Testis (tissue), 2 donors: ENCODE measurements at regions not wholly inside any gene's neighbourhood (a gene's known extent, or its start where the extent isn't known, plus 50 kb on each side); places are given as distances from the start of the nearest gene placed in this dataset.

Experiments used
- DNase-seq: peaks from one replicate; pipeline ENCODE4 v3.0.0-alpha.2; 2019
- H3K27ac ChIP-seq, 2 donors: fragments of 200-600 bp; sonication (generic); one replicate each; pipeline ENCODE4 v1.5.1; 2019
- H3K27me3 ChIP-seq: fragments of 200-600 bp; sonication (generic); one replicate; pipeline ENCODE4 v1.5.1; 2019
- H3K36me3 ChIP-seq: fragments of 200-600 bp; sonication (generic); one replicate; pipeline ENCODE4 v1.5.1; 2017; ENCODE audit warnings: low read depth; ENCODE audit errors: missing control alignments
- H3K4me1 ChIP-seq: fragments of 200-600 bp; sonication (generic); one replicate; pipeline ENCODE4 v1.5.1; 2019
- H3K4me3 ChIP-seq, 2 donors: fragments of 200-600 bp; sonication (generic); one replicate each; pipeline ENCODE4 v1.5.1; 2017 to 2019
- H3K9me3 ChIP-seq: fragments of 200-600 bp; sonication (generic); one replicate; pipeline ENCODE4 v1.5.1; 2017
- POLR2A ChIP-seq: fragments of 450-650 bp; IDR thresholded peaks from one replicate; pipeline ENCODE4 v1.6.1; 2017; ENCODE audit warnings: antibody characterized with exemption, mild to moderate bottlenecking, moderate library complexity
- WGBS, 2 donors: methylation state at CpG; one replicate each; pipeline ENCODE4 v1.1.5; 2018; 5-methylcytosine and 5-hydroxymethylcytosine counted together
- intact Hi-C: fragments of 100-400 bp; cut with DNase I; formaldehyde crosslinking; loops from one replicate; pipeline ENCODE4 v1.15.1; 2023; ENCODE audit warnings: low total_unique reads
- TF ChIP-seq, protein P1 (sequence below), 3 experiments: fragments of 450-650 bp in 2 of 3; fragments of 200-600 bp in 1 of 3; sonication (generic) in 1 of 3; IDR thresholded peaks; one replicate each; pipeline ENCODE4 v1.5.1; 2016 to 2019; ENCODE audit warnings: antibody characterized with exemption in 3 of 3, mild to moderate bottlenecking in 2 of 3, moderate library complexity in 1 of 3

DNA sequence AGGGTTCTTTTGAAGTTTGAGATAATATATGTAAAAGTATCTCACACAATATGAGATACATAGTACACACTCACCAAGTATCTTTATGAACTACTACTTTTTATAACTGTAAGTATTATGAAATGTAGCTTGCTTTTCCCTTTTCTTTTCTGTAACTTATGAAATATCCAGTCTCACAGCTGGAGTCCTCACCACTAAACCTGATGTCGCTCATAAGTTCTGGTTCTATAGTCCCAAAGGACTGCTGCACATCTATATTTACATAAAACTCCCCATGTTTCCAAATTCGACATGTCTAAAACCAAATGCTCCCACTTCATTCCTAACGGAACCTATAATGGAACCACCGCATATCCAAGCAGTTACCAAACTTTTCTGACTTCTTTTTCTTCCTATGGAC is 186.5 kb upstream of the SLC7A11 start:
- intact Hi-C loops = no loop called here

DNA sequence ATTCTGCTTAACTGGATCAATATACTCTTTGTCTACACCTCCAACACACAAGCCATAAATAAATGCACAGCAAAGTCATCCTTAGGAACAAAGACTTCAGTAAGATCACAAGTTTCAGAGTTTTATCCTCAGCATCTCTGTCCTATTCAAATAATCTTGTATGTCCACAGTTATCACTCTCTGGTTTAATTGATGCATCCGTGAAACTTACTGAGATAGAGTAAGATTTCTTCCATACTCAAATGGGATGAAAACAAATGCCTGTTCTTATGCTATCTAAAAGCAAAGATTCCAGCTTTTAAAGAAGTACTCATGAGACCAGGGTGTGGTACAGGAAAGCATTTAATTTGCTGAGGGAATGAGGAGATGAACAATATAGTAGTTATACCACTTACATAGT is 184.6 kb upstream of the SLC7A11 start:
- H3K27ac ChIP-seq = no peak overlapping the region
- no peaks in the 10 kb centered on the region for H3K4me1 ChIP-seq
- TF ChIP-seq, protein P1, sequence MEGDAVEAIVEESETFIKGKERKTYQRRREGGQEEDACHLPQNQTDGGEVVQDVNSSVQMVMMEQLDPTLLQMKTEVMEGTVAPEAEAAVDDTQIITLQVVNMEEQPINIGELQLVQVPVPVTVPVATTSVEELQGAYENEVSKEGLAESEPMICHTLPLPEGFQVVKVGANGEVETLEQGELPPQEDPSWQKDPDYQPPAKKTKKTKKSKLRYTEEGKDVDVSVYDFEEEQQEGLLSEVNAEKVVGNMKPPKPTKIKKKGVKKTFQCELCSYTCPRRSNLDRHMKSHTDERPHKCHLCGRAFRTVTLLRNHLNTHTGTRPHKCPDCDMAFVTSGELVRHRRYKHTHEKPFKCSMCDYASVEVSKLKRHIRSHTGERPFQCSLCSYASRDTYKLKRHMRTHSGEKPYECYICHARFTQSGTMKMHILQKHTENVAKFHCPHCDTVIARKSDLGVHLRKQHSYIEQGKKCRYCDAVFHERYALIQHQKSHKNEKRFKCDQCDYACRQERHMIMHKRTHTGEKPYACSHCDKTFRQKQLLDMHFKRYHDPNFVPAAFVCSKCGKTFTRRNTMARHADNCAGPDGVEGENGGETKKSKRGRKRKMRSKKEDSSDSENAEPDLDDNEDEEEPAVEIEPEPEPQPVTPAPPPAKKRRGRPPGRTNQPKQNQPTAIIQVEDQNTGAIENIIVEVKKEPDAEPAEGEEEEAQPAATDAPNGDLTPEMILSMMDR (IDR thresholded peaks at IDR 0.05) = no peak
- no peak for TF ChIP-seq POLR2A
- no peaks in the 10 kb centered on the region for H3K27me3 ChIP-seq
- DNase-seq = no peak
- 74 to 92% methylated on average over 1 of the region's 1 CpG for WGBS, 2 donors
- no peaks in the 10 kb centered on the region for H3K9me3 ChIP-seq
- intact Hi-C loops = no loop called here
- H3K36me3 ChIP-seq = no peaks in the 10 kb centered on the region
- H3K4me3 ChIP-seq = no peak overlapping the region

More for the DNA sequence above, 186.5 kb upstream of the SLC7A11 start:
- Histone ChIP-seq H3K36me3 (no peaks in the 10 kb centered on the region), H3K9me3 (no peaks in the 10 kb centered on the region), H3K27ac (no peak overlapping the region), H3K27me3 (no peaks in the 10 kb centered on the region), H3K4me1 (no peaks in the 10 kb centered on the region), H3K4me3 (no peak overlapping the region)
- no peak for DNase-seq
- WGBS, 2 donors = 90 to 97% methylated on average over 4 of the region's 4 CpGs
- TF ChIP-seq, protein P1 (IDR thresholded peaks at IDR 0.05) = no peak
- TF ChIP-seq POLR2A = no peak

DNA sequence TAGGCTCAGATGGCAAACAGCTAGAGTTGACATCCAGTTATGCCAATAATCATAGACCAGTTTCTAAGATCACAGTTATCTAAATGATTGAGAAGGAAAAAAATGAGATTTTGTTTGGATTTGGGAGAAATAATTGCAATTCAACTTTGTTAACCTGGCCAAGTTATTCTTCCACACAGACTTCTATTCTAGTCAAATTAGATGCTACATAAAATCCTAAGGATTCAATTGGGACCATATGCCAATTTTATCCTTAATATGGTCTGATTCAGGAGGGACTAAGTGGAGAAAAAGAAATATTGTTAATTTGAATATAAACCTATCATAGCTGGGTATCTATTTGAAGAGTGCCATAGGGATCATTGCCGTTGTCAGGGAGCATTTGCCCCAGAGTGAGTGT is 178.3 kb upstream of the SLC7A11 start:
- TF ChIP-seq, protein P1 (IDR thresholded peaks at IDR 0.05) = no peak
- no peak for TF ChIP-seq POLR2A
- Histone ChIP-seq H3K9me3 (no peaks in the 10 kb centered on the region), H3K27me3 (no peaks in the 10 kb centered on the region), H3K4me1 (no peaks in the 10 kb centered on the region), H3K36me3 (no peaks in the 10 kb centered on the region), H3K27ac (no peak overlapping the region), H3K4me3 (no peak overlapping the region)
- intact Hi-C loops = no loop called here
- WGBS, 2 donors = 85 to 96% methylated on average over 1 of the region's 1 CpG
- DNase-seq = no peak

DNA sequence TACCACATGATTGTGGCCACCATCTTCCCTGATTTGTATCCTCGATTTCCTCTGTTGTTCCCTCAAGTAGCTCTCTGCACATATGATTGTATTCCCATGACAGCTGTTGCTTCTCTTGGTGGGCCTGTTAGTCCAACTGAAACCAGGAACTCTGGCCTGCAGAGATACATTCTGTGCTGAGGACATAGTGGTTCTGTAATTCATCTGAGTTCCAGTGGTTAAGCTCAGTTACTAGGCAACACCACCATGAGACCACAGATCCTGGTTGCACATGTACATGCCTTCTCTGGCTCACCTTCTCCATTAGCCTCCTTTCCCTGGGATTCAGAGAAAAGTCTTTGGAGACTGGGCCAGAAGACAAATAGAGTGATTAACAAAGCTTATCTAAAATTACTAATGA is 172.1 kb upstream of the SLC7A11 start:
- no peak overlapping the region for H3K4me3 ChIP-seq
- intact Hi-C loops = no loop called here
- no peaks in the 10 kb centered on the region for H3K27me3 ChIP-seq
- TF ChIP-seq, protein P1 (IDR thresholded peaks at IDR 0.05) = no peak
- TF ChIP-seq POLR2A = no peak
- no peaks in the 10 kb centered on the region for H3K4me1 ChIP-seq
- H3K36me3 ChIP-seq = no peaks in the 10 kb centered on the region
- H3K27ac ChIP-seq = no peak overlapping the region
- H3K9me3 ChIP-seq = no peaks in the 10 kb centered on the region
- WGBS, 2 donors = 52 to 76% methylated on average over 1 of the region's 1 CpG
- DNase-seq = no peak

DNA sequence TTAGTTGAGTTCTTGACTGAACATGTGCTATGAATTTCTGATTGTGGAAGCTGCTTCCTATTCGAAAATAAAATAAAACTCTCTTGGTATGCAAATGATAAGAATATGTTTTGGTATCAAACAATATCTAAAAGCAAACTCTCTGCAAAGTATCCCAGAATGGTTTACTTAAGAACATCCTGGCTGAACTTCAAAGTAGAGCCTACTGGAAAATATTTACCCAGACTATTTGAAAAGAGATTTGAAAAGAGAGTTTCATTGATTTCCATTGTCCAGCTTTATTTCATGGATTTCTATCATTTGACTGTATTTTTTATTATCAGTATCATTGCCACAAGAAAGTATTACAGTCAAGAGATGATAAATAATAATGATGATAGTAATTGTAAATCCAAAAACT is 171.1 kb upstream of the SLC7A11 start:
- 46 to 72% methylated on average over 1 of the region's 1 CpG for WGBS, 2 donors
- no peaks in the 10 kb centered on the region for H3K9me3 ChIP-seq

More for the DNA sequence above, 171.1 kb upstream of the SLC7A11 start:
- no peak overlapping the region for H3K4me3 ChIP-seq
- no peaks in the 10 kb centered on the region for H3K27me3 ChIP-seq
- TF ChIP-seq, protein P1 (IDR thresholded peaks at IDR 0.05) = no peak
- no peak for TF ChIP-seq POLR2A
- H3K4me1 ChIP-seq = no peaks in the 10 kb centered on the region
- DNase-seq = no peak
- intact Hi-C loops = no loop called here
- H3K36me3 ChIP-seq = no peaks in the 10 kb centered on the region
- no peak overlapping the region for H3K27ac ChIP-seq
